ENCODE measurements at regions not wholly inside any gene's neighbourhood (a gene's known extent, or its start where the extent isn't known, plus 50 kb on each side); places are given as distances from the start of the nearest gene placed in this dataset.

DNA sequence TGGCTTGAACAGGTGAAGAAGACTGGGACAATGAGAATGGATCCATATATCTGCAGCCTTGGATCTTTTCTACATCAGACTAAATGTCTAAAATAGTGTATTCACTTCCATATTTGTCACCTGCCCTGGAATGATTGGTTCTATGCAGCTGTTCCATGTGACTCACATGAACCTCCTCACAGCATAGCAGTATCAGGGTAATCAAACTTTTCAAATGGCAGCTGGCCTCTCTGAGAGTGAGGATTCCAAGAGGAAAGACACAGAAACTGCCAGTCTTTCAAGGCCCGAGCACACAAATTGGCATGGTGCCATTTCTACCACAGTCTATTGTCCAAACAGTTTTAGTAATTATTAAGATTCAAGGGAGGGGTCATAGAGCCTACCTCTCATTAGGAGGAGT, 859.3 kb downstream of the BCL11A start:
- H3K9ac ChIP-seq (ENCODE audit: low read length), result no peak overlapping the region
- H2AFZ ChIP-seq (ENCODE audit: low read depth, low read length), result no peak overlapping the region
- no peaks in the 10 kb centered on the region for H3K36me3 ChIP-seq (ENCODE audit: insufficient read depth, low read length)
- no peak overlapping the region for H3K4me2 ChIP-seq (ENCODE audit: low read length)
- TF ChIP-seq SMC3 (conservative IDR thresholded peaks at IDR 0.05; ENCODE audit: poor library complexity) (no peak), RAD21 (conservative IDR thresholded peaks at IDR 0.05) (no peak), MXI1 (conservative IDR thresholded peaks at IDR 0.05; ENCODE audit: poor library complexity, severe bottlenecking) (no peak), POLR2AphosphoS5 (IDR thresholded peaks at IDR 0.05) (no peak), EP300 (conservative IDR thresholded peaks at IDR 0.05; ENCODE audit: poor library complexity, severe bottlenecking) (no peak), EZH2 (IDR thresholded peaks at IDR 0.05; ENCODE audit: borderline replicate concordance, insufficient read depth, low read length, poor library complexity, severe bottlenecking) (no peak), TAF1 (IDR thresholded peaks at IDR 0.05; ENCODE audit: low read depth) (no peak), CTCF (IDR thresholded peaks at IDR 0.05; ENCODE audit: poor library complexity, severe bottlenecking) (no peak)
- TF ChIP-seq, protein P1, sequence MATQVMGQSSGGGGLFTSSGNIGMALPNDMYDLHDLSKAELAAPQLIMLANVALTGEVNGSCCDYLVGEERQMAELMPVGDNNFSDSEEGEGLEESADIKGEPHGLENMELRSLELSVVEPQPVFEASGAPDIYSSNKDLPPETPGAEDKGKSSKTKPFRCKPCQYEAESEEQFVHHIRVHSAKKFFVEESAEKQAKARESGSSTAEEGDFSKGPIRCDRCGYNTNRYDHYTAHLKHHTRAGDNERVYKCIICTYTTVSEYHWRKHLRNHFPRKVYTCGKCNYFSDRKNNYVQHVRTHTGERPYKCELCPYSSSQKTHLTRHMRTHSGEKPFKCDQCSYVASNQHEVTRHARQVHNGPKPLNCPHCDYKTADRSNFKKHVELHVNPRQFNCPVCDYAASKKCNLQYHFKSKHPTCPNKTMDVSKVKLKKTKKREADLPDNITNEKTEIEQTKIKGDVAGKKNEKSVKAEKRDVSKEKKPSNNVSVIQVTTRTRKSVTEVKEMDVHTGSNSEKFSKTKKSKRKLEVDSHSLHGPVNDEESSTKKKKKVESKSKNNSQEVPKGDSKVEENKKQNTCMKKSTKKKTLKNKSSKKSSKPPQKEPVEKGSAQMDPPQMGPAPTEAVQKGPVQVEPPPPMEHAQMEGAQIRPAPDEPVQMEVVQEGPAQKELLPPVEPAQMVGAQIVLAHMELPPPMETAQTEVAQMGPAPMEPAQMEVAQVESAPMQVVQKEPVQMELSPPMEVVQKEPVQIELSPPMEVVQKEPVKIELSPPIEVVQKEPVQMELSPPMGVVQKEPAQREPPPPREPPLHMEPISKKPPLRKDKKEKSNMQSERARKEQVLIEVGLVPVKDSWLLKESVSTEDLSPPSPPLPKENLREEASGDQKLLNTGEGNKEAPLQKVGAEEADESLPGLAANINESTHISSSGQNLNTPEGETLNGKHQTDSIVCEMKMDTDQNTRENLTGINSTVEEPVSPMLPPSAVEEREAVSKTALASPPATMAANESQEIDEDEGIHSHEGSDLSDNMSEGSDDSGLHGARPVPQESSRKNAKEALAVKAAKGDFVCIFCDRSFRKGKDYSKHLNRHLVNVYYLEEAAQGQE (IDR thresholded peaks at IDR 0.05; ENCODE audit: borderline replicate concordance), result no peak
- H3K4me3 ChIP-seq (ENCODE audit: low read length), result no peak overlapping the region
- peaks cover 8% of the 10 kb centered on the region for H3K9me3 ChIP-seq (ENCODE audit: low read length)
- H3K79me2 ChIP-seq (replicated peaks; ENCODE audit: insufficient read depth, low read length), result no peaks in the 10 kb centered on the region
- H3K9me2 ChIP-seq (ENCODE audit: insufficient read depth, low read length), result no peaks in the 10 kb centered on the region
- H3K27me3 ChIP-seq (ENCODE audit: insufficient read depth, low read depth, low read length), result no peaks in the 10 kb centered on the region
- H3F3A ChIP-seq (ENCODE audit: insufficient read depth, low read length, poor library complexity, severe bottlenecking), result no peaks in the 10 kb centered on the region
- no peak overlapping the region for H3K27ac ChIP-seq (ENCODE audit: low read length)
- no peaks in the 10 kb centered on the region for H4K20me1 ChIP-seq (ENCODE audit: insufficient read depth)

GRCh38 chr2:59693231-59693959, 860.1 kb downstream of the BCL11A start:
- Histone ChIP-seq H3K4me3 (ENCODE audit: low read length) (no peak overlapping the region), H3K4me2 (ENCODE audit: low read length) (no peak overlapping the region), H3K27ac (ENCODE audit: low read length) (no peak overlapping the region), H3K9me3 (ENCODE audit: low read length) (peaks cover 8% of the 10 kb centered on the region), H3F3A (ENCODE audit: insufficient read depth, low read length, poor library complexity, severe bottlenecking) (no peaks in the 10 kb centered on the region), H3K9me2 (ENCODE audit: insufficient read depth, low read length) (no peaks in the 10 kb centered on the region), H4K20me1 (ENCODE audit: insufficient read depth) (no peaks in the 10 kb centered on the region), H3K9ac (ENCODE audit: low read length) (no peak overlapping the region), H3K27me3 (ENCODE audit: insufficient read depth, low read depth, low read length) (no peaks in the 10 kb centered on the region), H2AFZ (ENCODE audit: low read depth, low read length) (no peak overlapping the region), H3K36me3 (ENCODE audit: insufficient read depth, low read length) (no peaks in the 10 kb centered on the region), H3K79me2 (replicated peaks; ENCODE audit: insufficient read depth, low read length) (no peaks in the 10 kb centered on the region)
- TF ChIP-seq SMC3 (conservative IDR thresholded peaks at IDR 0.05; ENCODE audit: poor library complexity) (no peak), TAF1 (IDR thresholded peaks at IDR 0.05; ENCODE audit: low read depth) (no peak), EP300 (conservative IDR thresholded peaks at IDR 0.05; ENCODE audit: poor library complexity, severe bottlenecking) (no peak), MXI1 (conservative IDR thresholded peaks at IDR 0.05; ENCODE audit: poor library complexity, severe bottlenecking) (no peak), EZH2 (IDR thresholded peaks at IDR 0.05; ENCODE audit: borderline replicate concordance, insufficient read depth, low read length, poor library complexity, severe bottlenecking) (no peak)
